ENCODE measurements at regions not wholly inside any gene's neighbourhood (a gene's known extent, or its start where the extent isn't known, plus 50 kb on each side); places are given as distances from the start of the nearest gene placed in this dataset.
"Not testable (repeated sequence)": the region's sequence is repeated elsewhere in the genome, so short reads cannot be mapped to it uniquely, and the experiment has no call there.

- H3K9me3 ChIP-seq (ENCODE audit: severe bottlenecking); H3K4me3 ChIP-seq (ENCODE audit: severe bottlenecking); H3K4me1 ChIP-seq (ENCODE audit: insufficient read depth, poor library complexity, severe bottlenecking); ATAC-seq (ENCODE audit: low read depth); H3K27ac ChIP-seq (ENCODE audit: poor library complexity, severe bottlenecking); DNase-seq (ENCODE audit: low spot score); H3K36me3 ChIP-seq (ENCODE audit: low read depth); H3K27me3 ChIP-seq (ENCODE audit: insufficient read depth, poor library complexity, severe bottlenecking): not testable (repeated sequence)
These were observed 182.1 kb downstream of the SPDYE17 start for GRCh38 chr7:76849887-76850563.

- H3K4me3 ChIP-seq (ENCODE audit: severe bottlenecking); H3K27ac ChIP-seq (ENCODE audit: poor library complexity, severe bottlenecking); H3K9me3 ChIP-seq (ENCODE audit: severe bottlenecking); H3K36me3 ChIP-seq (ENCODE audit: low read depth); H3K27me3 ChIP-seq (ENCODE audit: insufficient read depth, poor library complexity, severe bottlenecking); H3K4me1 ChIP-seq (ENCODE audit: insufficient read depth, poor library complexity, severe bottlenecking); DNase-seq (ENCODE audit: low spot score); ATAC-seq (ENCODE audit: low read depth): not testable (repeated sequence)
These were observed 192.3 kb downstream of the SPDYE17 start for GRCh38 chr7:76839879-76840278.

- not testable (repeated sequence) for H3K4me1 ChIP-seq (ENCODE audit: insufficient read depth, poor library complexity, severe bottlenecking); H3K27ac ChIP-seq (ENCODE audit: poor library complexity, severe bottlenecking); H3K27me3 ChIP-seq (ENCODE audit: insufficient read depth, poor library complexity, severe bottlenecking); H3K9me3 ChIP-seq (ENCODE audit: severe bottlenecking); ATAC-seq (ENCODE audit: low read depth); H3K36me3 ChIP-seq (ENCODE audit: low read depth); DNase-seq (ENCODE audit: low spot score); H3K4me3 ChIP-seq (ENCODE audit: severe bottlenecking)
These were observed 192.9 kb downstream of the SPDYE17 start for GRCh38 chr7:76839214-76839613.

GRCh38 chr7:76838357-76838756, 193.8 kb downstream of the SPDYE17 start:
- not testable (repeated sequence) for H3K36me3 ChIP-seq (ENCODE audit: low read depth); H3K9me3 ChIP-seq (ENCODE audit: severe bottlenecking); ATAC-seq (ENCODE audit: low read depth); H3K4me1 ChIP-seq (ENCODE audit: insufficient read depth, poor library complexity, severe bottlenecking); H3K27me3 ChIP-seq (ENCODE audit: insufficient read depth, poor library complexity, severe bottlenecking); H3K27ac ChIP-seq (ENCODE audit: poor library complexity, severe bottlenecking); DNase-seq (ENCODE audit: low spot score); H3K4me3 ChIP-seq (ENCODE audit: severe bottlenecking)

DNA sequence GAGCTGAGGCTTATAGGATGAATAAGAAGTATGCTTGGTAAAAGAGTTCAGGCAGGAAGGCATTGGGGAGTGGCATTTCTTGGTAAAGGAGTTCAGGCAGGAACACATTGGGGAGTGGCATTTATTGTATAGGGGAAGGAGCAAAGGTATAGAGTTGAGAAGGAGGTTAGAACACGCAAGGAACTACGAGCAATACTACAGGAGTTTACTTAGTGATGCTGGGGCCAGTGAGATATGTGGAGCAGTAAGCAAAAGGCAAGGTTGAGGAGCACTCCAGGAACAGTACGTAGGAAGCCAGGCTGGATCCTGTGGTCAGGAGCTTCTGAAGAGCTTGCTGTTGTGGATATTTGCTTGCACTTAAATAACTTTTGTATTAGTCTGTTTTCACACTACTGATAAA, 202.2 kb upstream of the POMZP3 start:
- H3K36me3 ChIP-seq (ENCODE audit: low read depth); H3K9me3 ChIP-seq (ENCODE audit: severe bottlenecking); H3K27ac ChIP-seq (ENCODE audit: poor library complexity, severe bottlenecking); ATAC-seq (ENCODE audit: low read depth); DNase-seq (ENCODE audit: low spot score); H3K27me3 ChIP-seq (ENCODE audit: insufficient read depth, poor library complexity, severe bottlenecking); H3K4me3 ChIP-seq (ENCODE audit: severe bottlenecking); H3K4me1 ChIP-seq (ENCODE audit: insufficient read depth, poor library complexity, severe bottlenecking): not testable (repeated sequence)

DNA sequence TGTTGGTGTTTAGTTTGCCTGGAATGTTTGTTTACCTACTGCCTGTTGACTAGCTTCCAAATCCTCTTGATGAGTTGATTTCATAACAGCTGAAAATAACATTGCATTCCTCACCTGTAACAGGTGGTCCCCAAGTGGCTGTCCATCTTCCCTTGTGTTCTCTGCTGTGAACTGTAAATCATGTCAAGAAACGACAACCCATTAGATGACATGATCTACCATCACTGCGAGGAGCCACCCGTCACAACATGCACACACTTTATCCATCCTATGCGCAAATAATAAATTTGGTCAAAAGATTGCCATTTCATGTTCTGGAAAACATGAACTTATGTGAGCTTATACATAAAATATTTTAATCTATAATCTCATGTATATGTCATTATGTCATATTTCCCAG, 199.1 kb upstream of the POMZP3 start:
- H3K9me3 ChIP-seq (ENCODE audit: severe bottlenecking); DNase-seq (ENCODE audit: low spot score); H3K27me3 ChIP-seq (ENCODE audit: insufficient read depth, poor library complexity, severe bottlenecking); H3K27ac ChIP-seq (ENCODE audit: poor library complexity, severe bottlenecking); H3K4me1 ChIP-seq (ENCODE audit: insufficient read depth, poor library complexity, severe bottlenecking); H3K36me3 ChIP-seq (ENCODE audit: low read depth); H3K4me3 ChIP-seq (ENCODE audit: severe bottlenecking); ATAC-seq (ENCODE audit: low read depth): not testable (repeated sequence)

DNA sequence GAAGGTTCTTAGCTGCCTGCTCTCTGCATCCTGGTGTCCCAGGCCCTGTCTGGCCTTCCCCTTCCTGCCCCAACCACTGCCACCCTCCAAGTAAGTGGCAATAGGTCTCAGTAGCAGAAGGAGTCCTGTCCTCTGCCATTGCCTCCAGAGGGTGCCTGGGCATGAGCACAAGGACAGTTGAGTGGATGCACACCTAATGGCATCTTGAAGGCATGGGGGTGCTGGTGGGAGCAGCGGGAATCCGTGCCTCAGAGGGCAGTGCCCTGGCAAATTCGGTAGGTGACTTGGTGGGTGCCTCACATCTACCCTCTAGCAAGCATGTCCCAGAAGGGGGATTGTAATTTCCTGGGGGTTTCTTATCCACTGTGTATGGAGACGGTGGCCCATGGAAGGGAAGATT, 182.8 kb upstream of the POMZP3 start:
- DNase-seq (ENCODE audit: low spot score); H3K4me3 ChIP-seq (ENCODE audit: severe bottlenecking); H3K9me3 ChIP-seq (ENCODE audit: severe bottlenecking); H3K4me1 ChIP-seq (ENCODE audit: insufficient read depth, poor library complexity, severe bottlenecking); H3K27me3 ChIP-seq (ENCODE audit: insufficient read depth, poor library complexity, severe bottlenecking); ATAC-seq (ENCODE audit: low read depth); H3K27ac ChIP-seq (ENCODE audit: poor library complexity, severe bottlenecking); H3K36me3 ChIP-seq (ENCODE audit: low read depth): not testable (repeated sequence)

DNA sequence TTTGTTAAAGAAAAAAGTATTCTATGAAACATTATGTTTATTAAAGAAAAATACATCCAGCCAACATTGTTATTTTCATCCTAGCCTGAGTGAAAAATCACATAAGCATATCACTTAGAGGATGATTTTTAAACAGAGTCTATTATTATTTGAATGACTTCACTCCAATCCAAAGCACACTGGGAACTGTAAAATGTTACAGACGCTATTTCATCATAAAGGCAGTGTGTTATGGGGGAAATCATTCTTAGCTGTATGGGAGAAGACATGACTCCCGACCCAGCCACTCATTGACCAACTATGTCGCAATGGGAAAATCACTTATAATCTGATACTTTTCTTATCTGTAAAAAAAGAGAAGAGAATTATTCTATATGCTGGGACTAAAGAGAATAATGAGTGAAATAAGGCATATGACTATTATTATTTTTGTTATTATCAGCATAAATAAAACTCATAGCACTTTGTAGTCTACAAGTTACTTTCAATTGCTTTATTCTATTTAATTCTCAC, 180.6 kb upstream of the POMZP3 start:
- not testable (repeated sequence) for H3K4me3 ChIP-seq (ENCODE audit: severe bottlenecking); H3K36me3 ChIP-seq (ENCODE audit: low read depth); ATAC-seq (ENCODE audit: low read depth); H3K4me1 ChIP-seq (ENCODE audit: insufficient read depth, poor library complexity, severe bottlenecking); H3K9me3 ChIP-seq (ENCODE audit: severe bottlenecking); H3K27ac ChIP-seq (ENCODE audit: poor library complexity, severe bottlenecking); DNase-seq (ENCODE audit: low spot score); H3K27me3 ChIP-seq (ENCODE audit: insufficient read depth, poor library complexity, severe bottlenecking)

- H3K4me3 ChIP-seq (ENCODE audit: severe bottlenecking); ATAC-seq (ENCODE audit: low read depth); H3K27ac ChIP-seq (ENCODE audit: poor library complexity, severe bottlenecking); H3K9me3 ChIP-seq (ENCODE audit: severe bottlenecking); DNase-seq (ENCODE audit: low spot score); H3K27me3 ChIP-seq (ENCODE audit: insufficient read depth, poor library complexity, severe bottlenecking); H3K36me3 ChIP-seq (ENCODE audit: low read depth); H3K4me1 ChIP-seq (ENCODE audit: insufficient read depth, poor library complexity, severe bottlenecking): not testable (repeated sequence)
These were observed 179.4 kb upstream of the POMZP3 start for GRCh38 chr7:76806460-76806859.
